GM04504 (cell line): ENCODE measurements at regions not wholly inside any gene's neighbourhood (a gene's known extent, or its start where the extent isn't known, plus 50 kb on each side); places are given as distances from the start of the nearest gene placed in this dataset.
"Not testable (repeated sequence)": the region's sequence is repeated elsewhere in the genome, so short reads cannot be mapped to it uniquely, and the experiment has no call there.

ENCODE experiments used
- DNase-seq: peaks from one replicate; pipeline ENCODE4 v3.0.0-alpha.2; 2012; ENCODE audit warnings: low read depth

- DNase-seq = no peak
Measured at GRCh38 chr9:7342229-7342628, 457.3 kb downstream of the DMAC1 start.

- DNase-seq = no peak
Measured at GRCh38 chr9:7341571-7341970, 458.0 kb downstream of the DMAC1 start.

GRCh38 chr9:7340451-7340850, 459.1 kb downstream of the DMAC1 start:
- DNase-seq = no peak

GRCh38 chr9:7338586-7339281, 460.8 kb downstream of the DMAC1 start:
- DNase-seq = no peak

- no peak for DNase-seq
Measured at GRCh38 chr9:7336356-7337065, 463.1 kb downstream of the DMAC1 start.

- no peak for DNase-seq
Measured at GRCh38 chr9:7333719-7334118, 465.9 kb downstream of the DMAC1 start.

GRCh38 chr9:7332780-7333179, 466.8 kb downstream of the DMAC1 start:
- DNase-seq = no peak

- no peak for DNase-seq
Measured at GRCh38 chr9:7328453-7328852, 471.1 kb downstream of the DMAC1 start.

- DNase-seq = no peak
Measured at GRCh38 chr9:7325995-7326394, 473.6 kb downstream of the DMAC1 start.

GRCh38 chr9:7324152-7324598, 475.4 kb downstream of the DMAC1 start:
- peak; percentile 23 for DNase-seq

GRCh38 chr9:7320841-7321240, 478.7 kb downstream of the DMAC1 start:
- no peak for DNase-seq

- DNase-seq = peak; percentile 84
Measured at GRCh38 chr9:7320139-7320538, 479.4 kb downstream of the DMAC1 start.

- no peak for DNase-seq
Measured at GRCh38 chr9:7318920-7319319, 480.7 kb downstream of the DMAC1 start.

- DNase-seq = no peak
Measured at GRCh38 chr9:7316967-7317366, 482.6 kb downstream of the DMAC1 start.

GRCh38 chr9:7316166-7316795, 483.3 kb downstream of the DMAC1 start:
- peak; percentile 22 for DNase-seq

- peak; percentile 19 for DNase-seq
Measured at GRCh38 chr9:7315746-7316145, 483.8 kb downstream of the DMAC1 start.

- DNase-seq = no peak
Measured at GRCh38 chr9:7315116-7315515, 484.5 kb downstream of the DMAC1 start.

GRCh38 chr9:7313389-7313788, 486.2 kb downstream of the DMAC1 start:
- DNase-seq = no peak

- not testable (repeated sequence) for DNase-seq
Measured at GRCh38 chr9:7309051-7309450, 490.5 kb downstream of the DMAC1 start.

GRCh38 chr9:7305677-7306076, 493.9 kb downstream of the DMAC1 start:
- DNase-seq = no peak

GRCh38 chr9:7304627-7304995, 495.0 kb downstream of the DMAC1 start:
- DNase-seq = no peak

GRCh38 chr9:7303907-7304626, 495.5 kb downstream of the DMAC1 start:
- DNase-seq = no peak

GRCh38 chr9:7300484-7300883, 499.1 kb downstream of the DMAC1 start:
- DNase-seq = no peak
